PC-9 (cell line): ENCODE measurements at regions not wholly inside any gene's neighbourhood (a gene's known extent, or its start where the extent isn't known, plus 50 kb on each side); places are given as distances from the start of the nearest gene placed in this dataset.

Experiments
- EZH2 ChIP-seq: fragments of 200-600 bp; sonication (generic); IDR thresholded peaks from 2 replicates; pipeline ENCODE4 v1.8.0; 2017; ENCODE audit warnings: antibody characterized with exemption, low read depth
- TF ChIP-seq, protein P1 (sequence below): fragments of 200-600 bp; sonication (generic); conservative IDR thresholded peaks from 2 replicates; pipeline ENCODE4 v1.6.1; 2017; ENCODE audit warnings: mixed run types, antibody characterized with exemption, mild to moderate bottlenecking, moderate library complexity

DNA sequence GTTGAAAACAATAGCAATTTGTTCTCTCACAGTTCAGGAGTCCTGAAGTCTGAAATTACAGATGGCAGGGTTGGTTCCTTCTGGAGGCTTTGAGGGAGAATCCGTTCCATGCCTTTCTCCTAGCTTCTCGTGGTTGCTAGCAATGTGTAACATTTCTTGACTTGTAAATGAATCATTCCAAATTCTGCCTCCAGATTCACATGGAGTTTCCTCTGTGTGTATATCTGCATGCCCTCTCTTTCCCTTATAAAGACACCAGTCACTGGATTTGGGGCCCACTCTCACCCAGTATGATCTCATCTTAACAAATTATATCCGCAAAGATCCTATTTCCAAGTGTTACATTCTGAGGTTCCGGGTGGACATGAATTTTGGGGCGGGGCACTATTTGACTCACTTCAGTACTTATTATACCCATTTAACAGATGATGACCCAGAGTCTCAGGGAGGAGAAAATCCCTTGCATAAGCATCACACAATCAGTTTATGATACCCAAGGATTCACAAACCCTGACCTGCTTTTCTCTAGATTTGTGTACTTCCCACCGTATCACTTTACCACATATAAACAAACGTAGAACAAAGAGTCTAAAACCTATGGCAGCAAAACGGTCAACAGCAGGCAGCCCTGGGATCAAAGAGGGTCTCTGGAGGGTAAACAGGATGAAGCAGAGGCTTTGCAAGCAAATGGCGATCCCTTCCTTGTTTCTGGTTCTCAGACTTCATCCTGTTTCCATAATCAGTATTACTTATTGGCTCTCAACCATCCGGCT, 93.7 kb downstream of the C9orf152 start:
- TF ChIP-seq, protein P1, sequence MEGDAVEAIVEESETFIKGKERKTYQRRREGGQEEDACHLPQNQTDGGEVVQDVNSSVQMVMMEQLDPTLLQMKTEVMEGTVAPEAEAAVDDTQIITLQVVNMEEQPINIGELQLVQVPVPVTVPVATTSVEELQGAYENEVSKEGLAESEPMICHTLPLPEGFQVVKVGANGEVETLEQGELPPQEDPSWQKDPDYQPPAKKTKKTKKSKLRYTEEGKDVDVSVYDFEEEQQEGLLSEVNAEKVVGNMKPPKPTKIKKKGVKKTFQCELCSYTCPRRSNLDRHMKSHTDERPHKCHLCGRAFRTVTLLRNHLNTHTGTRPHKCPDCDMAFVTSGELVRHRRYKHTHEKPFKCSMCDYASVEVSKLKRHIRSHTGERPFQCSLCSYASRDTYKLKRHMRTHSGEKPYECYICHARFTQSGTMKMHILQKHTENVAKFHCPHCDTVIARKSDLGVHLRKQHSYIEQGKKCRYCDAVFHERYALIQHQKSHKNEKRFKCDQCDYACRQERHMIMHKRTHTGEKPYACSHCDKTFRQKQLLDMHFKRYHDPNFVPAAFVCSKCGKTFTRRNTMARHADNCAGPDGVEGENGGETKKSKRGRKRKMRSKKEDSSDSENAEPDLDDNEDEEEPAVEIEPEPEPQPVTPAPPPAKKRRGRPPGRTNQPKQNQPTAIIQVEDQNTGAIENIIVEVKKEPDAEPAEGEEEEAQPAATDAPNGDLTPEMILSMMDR, result no peak
- no peak for TF ChIP-seq EZH2
